Erythroblast (primary cell): ENCODE measurements at regions not wholly inside any gene's neighbourhood (a gene's known extent, or its start where the extent isn't known, plus 50 kb on each side); places are given as distances from the start of the nearest gene placed in this dataset.

Experiments used
- GATA1 ChIP-seq: IDR thresholded peaks from 2 replicates; pipeline ENCODE4 v1.6.1; 2011; ENCODE audit warnings: low read depth, mild to moderate bottlenecking, control low read depth, low read length, moderate library complexity
- POLR2A ChIP-seq: IDR thresholded peaks from 2 replicates; pipeline ENCODE4 v1.6.1; 2011; ENCODE audit warnings: mild to moderate bottlenecking, low read length

DNA sequence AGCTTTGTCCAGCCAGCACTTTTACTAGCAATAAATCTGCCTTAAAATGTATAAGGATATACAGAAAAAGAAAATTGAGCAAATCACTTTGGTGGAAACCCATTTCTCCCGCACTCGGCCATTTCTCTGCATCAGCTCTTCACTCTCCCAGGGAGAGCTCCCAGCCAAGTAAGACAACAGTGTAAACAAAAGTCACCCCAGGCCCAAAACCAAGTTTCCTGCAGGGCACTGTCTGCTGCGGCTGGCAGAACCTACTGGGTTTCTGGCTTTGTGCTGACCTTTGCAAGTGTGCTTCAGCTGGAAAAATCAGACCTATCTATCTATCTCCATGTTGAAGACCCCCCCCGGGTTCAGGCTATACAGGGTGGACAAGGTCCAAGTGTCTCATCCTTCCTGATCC is 476.7 kb upstream of the CAMK1G start:
- TF ChIP-seq POLR2A (no peak), GATA1 (no peak)
